Heart right ventricle (tissue), 16 donors: ENCODE measurements at regions not wholly inside any gene's neighbourhood (a gene's known extent, or its start where the extent isn't known, plus 50 kb on each side); places are given as distances from the start of the nearest gene placed in this dataset.

Experiments used
- ATAC-seq, 8 donors: fragments of 200-7000 bp; cut with Tn5 transposase; one replicate each; pipeline ENCODE4 v1.9.1; 2020; ENCODE audit warnings: mild to moderate bottlenecking in 8 of 8, moderate library complexity in 8 of 8, moderate number of reproducible peaks in 1 of 8
- DNase-seq, 2 donors: peaks; one replicate each; pipeline ENCODE4 v3.0.0-alpha.2; 2020
- H3K27ac ChIP-seq, 10 donors: fragments of 200-600 bp; sonication (generic) in 2 of 10; one replicate each; pipeline versions ENCODE4 v1.5.0 to v1.8.0; 2020 to 2022; ENCODE audit warnings: mild to moderate bottlenecking in 3 of 10
- H3K27me3 ChIP-seq, 7 donors: fragments of 200-600 bp; one replicate each; pipeline ENCODE4 v1.8.0; 2021 to 2022; ENCODE audit warnings: mild to moderate bottlenecking in 2 of 7
- H3K36me3 ChIP-seq, 9 donors: fragments of 200-600 bp; sonication (generic) in 1 of 9; one replicate each; pipeline versions ENCODE4 v1.5.0 to v1.8.0; 2020 to 2022; ENCODE audit warnings: mild to moderate bottlenecking in 2 of 9
- H3K4me1 ChIP-seq, 9 donors: fragments of 200-600 bp; sonication (generic) in 1 of 9; one replicate each; pipeline versions ENCODE4 v1.5.0 to v1.8.0; 2020 to 2022; ENCODE audit warnings: mild to moderate bottlenecking in 4 of 9
- H3K4me3 ChIP-seq, 10 donors: fragments of 200-600 bp; sonication (generic) in 2 of 10; one replicate each; pipeline versions ENCODE4 v1.5.0 to v1.8.0; 2020 to 2022; ENCODE audit warnings: mild to moderate bottlenecking in 7 of 10, moderate library complexity in 2 of 10
- H3K9me3 ChIP-seq, 11 donors: fragments of 200-600 bp in 10 of 11; sonication (generic) in 2 of 11; one replicate each; pipeline versions ENCODE4 v1.5.0 to v1.8.0; 2013 to 2022; ENCODE audit warnings: mild to moderate bottlenecking in 2 of 11, control low read depth in 1 of 11, moderate library complexity in 1 of 11
- WGBS, 2 donors: extraction: QIAGEN DNeasy Blood & Tissue Kit; methylation state at CpG; one replicate each; pipeline ENCODE4 v1.1.7; 2013; ENCODE audit warnings: inconsistent platforms in 1 of 2; 5-methylcytosine and 5-hydroxymethylcytosine counted together
- intact Hi-C, 10 donors: fragments of 100-400 bp; cut with DNase I; formaldehyde crosslinking; loops; one replicate each; pipeline versions ENCODE4 v1.11.1 to v1.14.2; 2022
- TF ChIP-seq, protein P1 (sequence below), 9 donors: fragments of 200-600 bp; sonication (generic) in 2 of 9; IDR thresholded peaks; one replicate each; pipeline versions ENCODE4 v1.5.0 to v1.8.0; 2021 to 2022; ENCODE audit warnings: antibody characterized with exemption in 9 of 9, mild to moderate bottlenecking in 5 of 9, moderate library complexity in 1 of 9
- donor health status: Arrhythmogenic right ventricular cardiomyopathy.
- donor health status: ischemic (EF 13 %, LVEDD 7.1; RV severe dilation, severe dysfunction).
- donor health status: healthy with polysubstance abuse.
- donor health status: DM: no; HTN: yes; CAD: no.
- donor health status: DM: no; HTN: no; CAD: no.
- donor health status: ischemic (EF 25% LVEDD 6.9; RV normal size, moderate dysfunction).
- donor health status: ischemic (EF 25% LVEDD 5.7; RV mildly dilated, moderate dysfunction).
- donor health status: healthy.
- donor health status: DM: yes; HTN: yes; CAD: no.
- donor health status: Ischemic cardiomyopathy.
- donor health status: ischemic (EF 35%, LVEDD 5.7; RV mildly dilated, moderate dysfunction).
- donor health status: nonischemic (EF 11% LVEDD 7.7; RV severe dilation, severe dysfunction).
- donor health status: DM: yes; HTN: yes; CAD: no.
- donor health status: PGD.
- donor health status: ischemic (EF 29% LVEDD 5.4; RV normal size, mild dysfunction).
- donor health status: nonischemic (EF 23%, LVEDD 6.1; RV moderate dilation, normal function).

DNA sequence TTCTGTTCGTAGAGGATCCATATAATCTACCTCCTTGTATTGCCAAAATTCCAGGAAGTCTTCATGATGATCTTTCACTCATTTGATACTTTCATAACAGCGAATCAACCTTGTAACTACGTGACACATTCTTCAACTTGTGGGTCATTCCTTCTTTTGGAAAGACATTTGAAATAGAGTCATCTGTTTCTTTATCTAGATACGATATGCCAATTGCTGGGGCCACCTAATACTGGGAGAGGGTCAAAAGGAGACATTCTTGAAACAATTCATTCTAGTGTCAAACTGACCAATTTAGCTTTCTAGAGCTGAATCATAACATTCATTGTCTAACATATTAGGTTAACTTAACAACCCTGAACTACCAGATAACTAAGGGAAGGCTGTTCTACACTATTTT is 62.9 kb upstream of the SMAD1 start:
- TF ChIP-seq, protein P1, sequence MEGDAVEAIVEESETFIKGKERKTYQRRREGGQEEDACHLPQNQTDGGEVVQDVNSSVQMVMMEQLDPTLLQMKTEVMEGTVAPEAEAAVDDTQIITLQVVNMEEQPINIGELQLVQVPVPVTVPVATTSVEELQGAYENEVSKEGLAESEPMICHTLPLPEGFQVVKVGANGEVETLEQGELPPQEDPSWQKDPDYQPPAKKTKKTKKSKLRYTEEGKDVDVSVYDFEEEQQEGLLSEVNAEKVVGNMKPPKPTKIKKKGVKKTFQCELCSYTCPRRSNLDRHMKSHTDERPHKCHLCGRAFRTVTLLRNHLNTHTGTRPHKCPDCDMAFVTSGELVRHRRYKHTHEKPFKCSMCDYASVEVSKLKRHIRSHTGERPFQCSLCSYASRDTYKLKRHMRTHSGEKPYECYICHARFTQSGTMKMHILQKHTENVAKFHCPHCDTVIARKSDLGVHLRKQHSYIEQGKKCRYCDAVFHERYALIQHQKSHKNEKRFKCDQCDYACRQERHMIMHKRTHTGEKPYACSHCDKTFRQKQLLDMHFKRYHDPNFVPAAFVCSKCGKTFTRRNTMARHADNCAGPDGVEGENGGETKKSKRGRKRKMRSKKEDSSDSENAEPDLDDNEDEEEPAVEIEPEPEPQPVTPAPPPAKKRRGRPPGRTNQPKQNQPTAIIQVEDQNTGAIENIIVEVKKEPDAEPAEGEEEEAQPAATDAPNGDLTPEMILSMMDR (IDR thresholded peaks at IDR 0.05): no peak
- Histone ChIP-seq H3K36me3 (no peaks in the 10 kb centered on the region), H3K27me3 (no peaks in the 10 kb centered on the region), H3K4me3 (no peak overlapping the region), H3K4me1 (no peaks in the 10 kb centered on the region), H3K27ac (no peak overlapping the region), H3K9me3 (peaks cover 0 to 10% (median 0%) of the 10 kb centered on the region in 11 donors)
- no peak for ATAC-seq
- DNase-seq: no peak
- 70 to 77% methylated on average over 4 of the region's 4 CpGs for WGBS, 2 donors
- intact Hi-C loops: no loop called here

DNA sequence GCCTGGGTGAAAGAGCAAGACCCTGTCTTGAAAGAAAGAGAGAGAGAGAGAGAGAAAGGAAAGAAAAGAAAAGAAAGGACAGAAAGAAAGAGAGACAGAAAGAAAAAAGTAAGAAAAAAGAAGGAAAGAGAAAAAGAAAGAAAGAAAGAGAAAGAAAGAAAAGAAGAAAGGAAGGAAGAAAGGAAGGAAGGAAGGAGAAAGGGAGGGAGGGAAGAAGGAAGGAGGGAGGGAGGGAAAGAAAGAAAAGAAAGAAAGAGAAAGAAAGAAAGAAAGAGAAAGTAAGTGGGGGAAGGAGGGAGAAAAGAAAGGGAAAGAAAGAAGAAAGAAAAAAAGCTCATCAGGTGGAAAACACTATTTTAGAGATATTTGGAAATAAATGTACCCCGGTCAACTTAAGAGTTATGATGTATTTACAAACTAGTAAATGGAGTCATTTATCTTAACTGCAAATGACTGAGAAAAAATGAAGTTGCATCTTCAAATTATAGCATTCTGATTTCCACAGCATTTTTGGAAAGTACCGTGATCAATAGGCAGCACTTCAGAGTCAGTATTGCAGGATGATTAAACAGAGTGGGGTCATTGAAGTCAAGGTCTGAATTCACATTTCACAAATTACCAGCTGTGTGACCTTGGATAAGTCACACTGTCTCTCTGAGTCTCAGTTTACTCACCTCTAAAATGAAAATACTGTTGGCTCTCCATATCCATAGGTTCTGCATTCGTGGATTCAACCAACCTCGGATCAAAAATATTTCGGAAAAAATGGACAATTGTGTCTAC is 64.1 kb upstream of the SMAD1 start:
- Histone ChIP-seq H3K4me1 (no peaks in the 10 kb centered on the region), H3K27ac (no peak overlapping the region), H3K9me3 (no peaks in the 10 kb centered on the region), H3K27me3 (no peaks in the 10 kb centered on the region), H3K36me3 (no peaks in the 10 kb centered on the region), H3K4me3 (no peak overlapping the region)
- intact Hi-C loops: no loop called here
- DNase-seq (no peak), ATAC-seq (no peak)
- 94 to 96% methylated on average over 5 of the region's 5 CpGs for WGBS, 2 donors
- TF ChIP-seq, protein P1 (IDR thresholded peaks at IDR 0.05): no peak

DNA sequence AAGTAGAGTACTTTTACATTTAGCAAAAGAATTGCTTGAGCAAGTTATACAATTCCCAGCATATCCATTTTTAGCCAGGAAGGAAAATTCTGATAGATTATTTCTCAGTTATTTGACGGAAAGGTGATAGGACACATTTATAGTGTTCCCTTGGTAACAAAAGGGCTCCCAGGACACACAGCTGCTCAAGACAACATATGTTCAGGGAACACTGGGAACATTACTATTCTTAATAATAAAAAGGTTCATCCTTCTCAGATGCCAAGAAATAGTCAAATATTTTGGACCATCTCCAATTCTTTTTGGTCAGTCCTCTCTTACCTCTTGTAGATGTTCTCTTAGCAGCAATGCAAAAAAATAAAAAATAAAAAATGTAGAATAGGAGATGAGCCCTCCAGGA is 66.8 kb upstream of the SMAD1 start:
- intact Hi-C loops: no loop called here
- DNase-seq (no peak), ATAC-seq (no peak)
- Histone ChIP-seq H3K27ac (no peak overlapping the region), H3K9me3 (no peaks in the 10 kb centered on the region), H3K4me1 (no peaks in the 10 kb centered on the region), H3K27me3 (no peaks in the 10 kb centered on the region), H3K4me3 (no peak overlapping the region), H3K36me3 (no peaks in the 10 kb centered on the region)
- TF ChIP-seq, protein P1 (IDR thresholded peaks at IDR 0.05): no peak
- WGBS, 2 donors: 78 to 79% methylated on average over 1 of the region's 1 CpG

DNA sequence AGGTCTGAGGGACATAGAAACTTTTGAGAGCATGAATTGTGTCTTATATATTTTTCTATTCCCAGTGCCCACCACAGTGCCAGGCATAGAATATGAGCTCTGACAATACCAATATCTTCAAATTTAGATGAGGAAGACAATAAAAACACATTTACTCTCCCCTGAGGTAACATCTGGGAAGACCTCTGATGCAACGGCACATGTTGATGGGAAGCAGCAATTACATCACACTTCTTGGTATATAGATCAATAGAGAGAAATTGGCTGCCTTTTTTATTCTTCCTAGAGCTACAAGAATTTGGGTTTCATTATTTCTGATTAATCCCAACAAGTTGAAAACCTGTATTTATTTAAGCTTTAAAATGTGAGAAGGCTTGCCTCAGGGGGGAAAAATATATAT is 67.4 kb upstream of the SMAD1 start:
- ATAC-seq (no peak), DNase-seq (no peak)
- no peaks in the 10 kb centered on the region for H3K4me1 ChIP-seq
- H3K27me3 ChIP-seq: no peaks in the 10 kb centered on the region
- H3K4me3 ChIP-seq: no peak overlapping the region
- no peaks in the 10 kb centered on the region for H3K9me3 ChIP-seq
- intact Hi-C loops: no loop called here
- TF ChIP-seq, protein P1 (IDR thresholded peaks at IDR 0.05): no peak
- no peaks in the 10 kb centered on the region for H3K36me3 ChIP-seq
- no peak overlapping the region for H3K27ac ChIP-seq
- 86 to 95% methylated on average over 1 of the region's 1 CpG for WGBS, 2 donors
